Vagina (tissue), 2 donors: ENCODE measurements at regions not wholly inside any gene's neighbourhood (a gene's known extent, or its start where the extent isn't known, plus 50 kb on each side); places are given as distances from the start of the nearest gene placed in this dataset.

Experiments used
- POLR2A ChIP-seq, 2 donors: fragments of 450-650 bp; IDR thresholded peaks; one replicate each; pipeline ENCODE4 v1.6.1; 2017; ENCODE audit warnings: antibody characterized with exemption in 2 of 2, mild to moderate bottlenecking in 2 of 2, moderate library complexity in 2 of 2
- TF ChIP-seq, protein P1 (sequence below), 3 experiments: fragments of 450-650 bp in 2 of 3; fragments of 200-600 bp in 1 of 3; sonication (generic) in 1 of 3; IDR thresholded peaks; one replicate each; pipeline ENCODE4 v1.5.1; 2017 to 2019; ENCODE audit warnings: antibody characterized with exemption in 3 of 3, mild to moderate bottlenecking in 2 of 3, moderate library complexity in 2 of 3

DNA sequence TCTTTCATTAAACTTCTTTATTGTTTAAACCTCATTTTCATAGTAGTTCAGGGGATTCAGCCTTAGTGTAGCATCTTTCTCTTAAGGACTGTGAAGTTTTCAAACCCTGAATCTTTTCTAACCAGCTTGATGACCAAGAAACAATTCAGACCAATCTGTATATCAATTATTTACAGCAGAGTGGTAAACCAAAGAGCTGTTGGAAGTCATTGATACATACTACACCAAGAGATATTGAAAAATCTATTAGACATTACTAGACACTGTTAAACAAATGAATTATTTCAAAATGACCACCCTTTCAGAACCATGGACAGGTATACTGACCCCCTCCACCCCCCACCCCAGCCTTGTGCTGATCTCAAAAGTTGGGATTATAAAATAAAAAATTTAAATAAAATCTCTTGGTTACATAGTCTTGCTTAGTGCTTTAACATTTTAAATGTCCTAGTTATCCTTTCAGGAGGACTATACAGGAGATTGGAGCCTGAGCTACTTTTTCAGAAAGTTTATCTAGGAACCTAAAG lies 143.9 kb upstream of the LSM8 start:
- TF ChIP-seq POLR2A (IDR thresholded peaks at IDR 0.05), result no peak
- TF ChIP-seq, protein P1, sequence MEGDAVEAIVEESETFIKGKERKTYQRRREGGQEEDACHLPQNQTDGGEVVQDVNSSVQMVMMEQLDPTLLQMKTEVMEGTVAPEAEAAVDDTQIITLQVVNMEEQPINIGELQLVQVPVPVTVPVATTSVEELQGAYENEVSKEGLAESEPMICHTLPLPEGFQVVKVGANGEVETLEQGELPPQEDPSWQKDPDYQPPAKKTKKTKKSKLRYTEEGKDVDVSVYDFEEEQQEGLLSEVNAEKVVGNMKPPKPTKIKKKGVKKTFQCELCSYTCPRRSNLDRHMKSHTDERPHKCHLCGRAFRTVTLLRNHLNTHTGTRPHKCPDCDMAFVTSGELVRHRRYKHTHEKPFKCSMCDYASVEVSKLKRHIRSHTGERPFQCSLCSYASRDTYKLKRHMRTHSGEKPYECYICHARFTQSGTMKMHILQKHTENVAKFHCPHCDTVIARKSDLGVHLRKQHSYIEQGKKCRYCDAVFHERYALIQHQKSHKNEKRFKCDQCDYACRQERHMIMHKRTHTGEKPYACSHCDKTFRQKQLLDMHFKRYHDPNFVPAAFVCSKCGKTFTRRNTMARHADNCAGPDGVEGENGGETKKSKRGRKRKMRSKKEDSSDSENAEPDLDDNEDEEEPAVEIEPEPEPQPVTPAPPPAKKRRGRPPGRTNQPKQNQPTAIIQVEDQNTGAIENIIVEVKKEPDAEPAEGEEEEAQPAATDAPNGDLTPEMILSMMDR (IDR thresholded peaks at IDR 0.05), result no peak
